HG03280 (cell line): ENCODE measurements at regions not wholly inside any gene's neighbourhood (a gene's known extent, or its start where the extent isn't known, plus 50 kb on each side); places are given as distances from the start of the nearest gene placed in this dataset.

Experiments used
- ATAC-seq: cut with Tn5 transposase; IDR thresholded peaks from one replicate; pipeline ENCODE4 v1.9.1; 2021; ENCODE audit warnings: mild to moderate bottlenecking, moderate library complexity; ENCODE audit not compliant: unreplicated experiment

DNA sequence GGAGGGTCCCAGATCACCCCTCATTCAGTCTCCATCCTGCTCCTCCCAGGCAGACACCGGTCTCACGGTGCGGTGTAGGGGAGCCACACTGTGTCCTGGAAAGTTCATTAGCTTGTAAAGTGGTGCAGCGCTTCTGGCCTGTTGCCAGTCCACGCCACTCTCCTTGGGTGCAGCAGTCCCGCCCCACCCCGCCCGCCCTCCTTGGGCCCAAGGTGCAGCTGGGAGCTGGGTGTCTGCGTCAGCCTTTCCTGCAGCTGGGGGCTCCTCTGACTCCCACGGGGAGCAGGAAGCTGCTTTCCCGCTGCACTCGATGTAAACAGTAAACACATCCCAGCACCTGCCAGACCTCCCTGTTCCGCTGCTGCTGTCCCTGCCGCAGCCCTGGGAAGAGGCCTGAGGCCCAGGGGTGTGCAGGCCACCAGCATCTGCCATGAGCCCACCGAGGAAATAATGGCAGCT lies 53.8 kb upstream of the ASB18 start:
- no peak for ATAC-seq

DNA sequence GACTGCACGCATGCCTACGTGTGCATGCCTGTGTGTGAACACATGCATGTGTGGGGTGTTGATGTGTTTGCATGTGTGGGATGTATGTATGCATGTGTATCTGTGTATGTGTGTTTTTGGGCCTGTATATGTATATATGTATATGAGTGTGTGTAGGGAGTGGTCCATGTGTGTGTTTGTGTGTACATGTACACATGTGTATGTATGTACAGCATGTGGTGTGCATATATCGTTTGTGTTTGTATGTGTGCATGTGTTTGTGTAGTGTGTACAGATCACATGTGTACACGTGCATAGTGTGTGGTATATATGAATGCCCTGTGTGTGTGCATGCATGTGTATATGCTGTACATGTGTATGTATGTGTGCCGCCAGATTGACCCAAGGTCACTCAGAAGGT lies 54.2 kb upstream of the ASB18 start:
- ATAC-seq: no peak

DNA sequence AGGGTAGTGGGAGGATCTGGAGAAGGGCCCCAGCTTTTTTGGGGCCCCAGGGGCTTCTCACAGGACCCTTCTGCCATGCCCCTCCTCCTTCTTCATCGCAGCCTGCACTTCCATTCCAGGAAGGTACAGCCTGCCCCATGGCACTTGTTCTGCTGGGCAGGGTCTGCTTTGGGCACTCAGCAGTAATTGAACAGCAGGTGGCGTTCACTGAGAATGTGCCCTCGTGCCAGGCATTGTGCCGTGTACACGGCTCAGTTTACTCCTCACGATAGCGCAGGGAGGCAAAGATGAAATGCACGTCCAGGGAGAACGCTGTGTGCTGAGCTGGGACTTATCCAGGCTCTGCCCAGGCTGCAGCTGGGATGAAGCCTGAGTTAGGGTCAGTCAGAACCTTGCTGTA lies 54.8 kb upstream of the ASB18 start:
- no peak for ATAC-seq

DNA sequence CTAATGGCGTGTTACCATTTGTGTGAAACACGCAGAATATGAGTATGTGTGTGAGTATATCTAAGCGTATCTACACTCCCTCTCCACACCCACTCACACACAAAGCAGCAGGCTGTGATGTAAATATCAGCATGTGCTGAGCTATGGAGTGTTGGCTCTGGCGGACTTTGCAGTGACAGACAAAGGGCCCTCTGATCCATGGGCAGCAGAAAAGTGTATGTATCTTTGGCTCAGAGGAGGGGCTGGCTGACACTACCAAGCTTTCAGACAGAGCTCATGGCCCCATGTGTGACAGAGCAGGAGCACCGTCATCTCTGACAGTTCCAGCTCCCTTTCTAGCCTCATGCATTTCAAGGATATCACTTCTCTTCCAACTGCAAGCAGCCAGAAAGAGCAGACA lies 57.2 kb upstream of the ASB18 start:
- no peak for ATAC-seq

DNA sequence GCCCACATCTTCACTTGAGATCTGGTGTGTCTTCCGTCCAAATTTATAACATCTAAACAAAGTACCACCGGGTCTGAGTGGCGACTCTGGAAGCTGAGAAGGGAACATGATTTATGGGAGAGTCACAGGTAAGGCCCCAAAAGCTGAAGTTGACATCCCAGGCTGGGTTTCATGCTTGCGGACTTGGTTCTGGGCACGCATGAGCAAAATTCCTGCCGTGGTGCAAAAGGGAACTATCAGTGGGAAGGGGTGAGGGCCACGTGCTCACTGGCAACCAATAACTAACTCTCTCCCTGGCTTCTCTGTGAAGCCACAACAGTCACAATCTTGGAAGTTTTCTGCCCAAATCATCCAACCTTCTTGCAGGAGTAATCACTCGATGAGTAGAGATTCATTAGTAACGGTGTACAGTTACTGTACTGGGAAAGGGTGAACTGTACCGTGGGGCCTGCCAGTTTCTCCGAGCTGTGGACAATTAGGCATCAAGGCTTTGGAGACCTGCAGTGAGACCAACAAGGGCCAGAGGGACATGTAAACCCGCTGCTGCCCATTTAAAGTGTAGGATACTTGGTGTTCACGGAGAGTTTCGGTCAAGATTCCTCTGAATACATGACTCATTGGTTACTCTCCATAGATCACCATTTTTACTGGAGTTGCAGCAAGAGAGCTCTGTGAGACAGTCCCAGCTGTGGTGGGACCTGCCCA lies 69.4 kb upstream of the ASB18 start:
- no peak for ATAC-seq

DNA sequence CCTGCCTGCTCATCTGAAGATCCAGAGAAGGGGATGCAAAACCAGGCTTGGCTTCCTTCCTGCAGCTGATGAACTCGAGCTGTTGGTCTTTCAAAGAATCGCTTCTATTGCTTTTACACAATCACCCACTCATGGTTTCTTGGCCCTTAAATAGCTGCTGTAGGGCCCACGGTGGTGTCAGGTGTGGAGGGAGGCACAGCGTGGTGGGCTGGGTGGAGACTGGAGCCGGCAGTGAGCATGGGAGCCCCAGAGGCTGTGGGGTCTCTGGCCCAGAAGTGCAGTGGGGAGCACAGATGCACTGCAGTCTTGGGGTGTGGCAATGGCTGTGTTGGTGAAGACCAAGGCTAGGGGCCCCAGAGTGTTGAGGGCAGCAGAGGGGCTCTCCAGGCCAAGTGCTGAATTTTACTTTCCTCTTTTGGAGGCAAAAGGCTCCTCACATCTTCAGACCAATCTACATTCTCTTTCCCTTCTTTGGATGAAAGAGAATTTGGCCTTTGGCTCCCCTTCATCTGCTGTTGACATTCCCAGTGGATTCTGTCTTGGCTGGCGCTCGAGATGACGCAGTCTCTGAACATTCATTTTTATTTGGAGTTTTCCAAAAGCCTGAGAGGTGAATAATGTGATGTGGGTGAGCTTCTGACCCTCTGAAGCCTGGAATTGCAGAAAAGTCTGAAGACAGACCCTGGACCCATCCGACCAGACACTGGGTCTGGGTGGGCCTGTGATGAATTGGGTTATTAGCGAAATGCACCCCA lies 70.1 kb upstream of the ASB18 start:
- no peak for ATAC-seq

DNA sequence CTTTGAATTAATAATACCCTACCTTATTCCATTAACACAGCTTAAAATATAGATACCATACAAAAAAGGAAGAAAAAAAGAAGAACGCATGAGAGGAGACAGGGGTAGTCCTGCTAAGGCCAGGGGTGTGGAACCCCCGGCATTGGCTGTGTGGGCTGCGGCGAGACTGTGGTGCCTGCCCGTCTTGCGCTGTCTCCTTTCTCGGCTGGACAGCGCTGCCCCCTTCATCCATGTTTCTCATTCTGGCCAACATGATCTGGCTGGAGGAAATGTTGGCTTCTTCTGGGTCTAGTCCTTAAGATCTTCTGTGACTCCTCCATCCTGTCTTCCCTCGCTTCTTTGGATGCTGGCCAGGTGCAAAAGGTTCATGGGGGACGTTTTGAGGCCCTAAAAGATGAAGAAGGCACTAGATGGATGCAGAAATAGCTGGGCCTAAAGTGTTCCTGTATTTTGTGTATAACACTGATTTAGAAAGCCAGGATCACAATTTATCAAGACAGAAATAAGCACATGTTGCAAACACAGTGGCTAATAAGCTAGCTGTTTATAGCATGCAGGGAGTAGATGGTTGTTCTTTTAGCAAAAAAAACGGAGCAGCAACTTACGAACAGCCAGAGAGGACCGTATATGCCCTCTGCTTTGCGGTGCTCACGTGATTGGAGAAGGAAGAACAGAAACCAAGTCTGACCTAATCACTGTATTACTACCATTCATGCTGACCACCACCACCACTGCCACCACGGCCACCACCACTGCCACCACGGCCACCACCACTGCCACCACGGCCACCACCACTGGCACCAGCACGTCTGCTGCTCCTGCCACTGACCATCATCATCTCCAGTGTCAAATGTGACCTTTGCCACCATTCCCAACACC lies 71.7 kb upstream of the ASB18 start:
- no peak for ATAC-seq

DNA sequence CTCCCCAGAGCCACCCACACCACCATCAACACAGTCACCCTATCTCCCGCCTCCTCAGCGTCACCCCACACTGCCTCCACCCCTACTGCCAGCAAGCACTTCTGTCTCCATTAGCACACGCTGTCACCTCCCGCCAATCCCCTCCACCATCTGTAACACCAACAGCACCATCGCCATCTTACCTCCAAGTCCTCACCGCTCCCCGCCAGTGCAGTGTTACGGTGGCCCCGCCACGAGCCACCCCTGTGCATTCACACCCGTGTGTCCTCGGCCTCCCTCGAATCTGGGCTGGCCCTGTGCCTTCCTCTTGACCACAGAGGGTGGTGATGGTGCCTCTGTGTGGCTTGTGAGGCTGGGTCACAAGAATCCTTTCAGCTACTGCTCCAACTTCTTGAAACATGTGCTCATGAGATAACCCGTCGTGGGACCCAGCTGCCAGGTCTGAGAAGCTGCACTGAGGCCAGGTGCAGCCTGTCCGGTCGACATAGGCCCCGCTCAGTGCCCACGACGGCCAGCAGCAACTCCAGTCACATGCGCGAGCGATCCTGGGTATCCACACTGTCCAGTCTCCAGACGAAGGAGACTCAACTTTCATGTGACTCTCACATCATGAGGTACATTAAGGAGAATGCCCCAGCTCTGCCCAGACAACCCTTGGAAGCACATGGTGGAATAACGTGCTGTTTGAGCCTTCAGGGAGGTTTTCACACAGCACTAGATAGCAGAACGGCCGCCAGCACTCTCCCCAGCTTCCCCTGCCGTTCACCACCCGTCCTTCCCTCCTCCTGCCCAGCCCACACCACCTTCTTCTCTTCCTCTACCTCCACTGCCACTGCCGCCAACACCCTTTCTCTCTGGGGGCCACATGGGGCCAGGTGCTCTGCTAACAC lies 72.6 kb upstream of the ASB18 start:
- ATAC-seq: no peak

DNA sequence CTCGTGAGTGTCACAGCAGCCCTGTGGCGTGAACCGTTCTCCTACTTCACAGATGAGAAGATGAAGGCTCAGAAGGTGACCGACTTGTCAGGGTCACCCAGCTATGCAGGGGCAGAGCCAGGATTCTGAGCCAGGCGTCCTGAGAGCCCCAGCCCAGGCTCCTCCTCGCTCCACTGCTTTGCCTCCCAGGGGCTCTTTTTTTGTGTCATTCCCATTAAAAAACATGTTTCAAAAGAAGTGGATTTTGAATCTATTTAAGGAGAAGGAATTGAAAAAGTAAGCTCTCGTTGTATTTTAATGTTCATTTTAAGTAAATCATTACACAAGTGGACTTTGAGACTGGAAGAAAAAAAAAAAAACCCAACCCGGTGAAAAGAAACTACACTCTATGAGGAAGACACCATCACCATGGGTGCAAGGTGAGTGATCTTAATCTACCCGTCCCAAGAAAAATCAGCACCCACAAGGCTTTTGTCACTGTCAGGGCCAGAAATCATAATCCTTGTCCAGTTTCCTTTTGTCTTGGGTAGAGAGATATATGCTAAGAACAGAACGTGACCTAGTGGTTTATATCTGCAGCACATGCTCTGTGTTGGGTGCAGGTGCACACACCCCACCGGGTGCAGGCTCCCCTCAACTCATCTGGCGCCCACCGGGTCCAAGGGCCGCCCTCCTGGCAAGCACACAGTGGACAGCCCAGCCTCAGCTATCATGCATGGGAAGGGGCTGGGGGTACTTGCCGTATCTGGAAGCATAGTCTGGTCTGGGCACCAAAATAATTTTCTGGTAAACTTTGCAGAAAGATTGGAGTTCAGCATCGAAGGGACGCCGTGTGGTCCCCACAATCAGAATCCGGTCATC lies 73.5 kb upstream of the ASB18 start:
- no peak for ATAC-seq

DNA sequence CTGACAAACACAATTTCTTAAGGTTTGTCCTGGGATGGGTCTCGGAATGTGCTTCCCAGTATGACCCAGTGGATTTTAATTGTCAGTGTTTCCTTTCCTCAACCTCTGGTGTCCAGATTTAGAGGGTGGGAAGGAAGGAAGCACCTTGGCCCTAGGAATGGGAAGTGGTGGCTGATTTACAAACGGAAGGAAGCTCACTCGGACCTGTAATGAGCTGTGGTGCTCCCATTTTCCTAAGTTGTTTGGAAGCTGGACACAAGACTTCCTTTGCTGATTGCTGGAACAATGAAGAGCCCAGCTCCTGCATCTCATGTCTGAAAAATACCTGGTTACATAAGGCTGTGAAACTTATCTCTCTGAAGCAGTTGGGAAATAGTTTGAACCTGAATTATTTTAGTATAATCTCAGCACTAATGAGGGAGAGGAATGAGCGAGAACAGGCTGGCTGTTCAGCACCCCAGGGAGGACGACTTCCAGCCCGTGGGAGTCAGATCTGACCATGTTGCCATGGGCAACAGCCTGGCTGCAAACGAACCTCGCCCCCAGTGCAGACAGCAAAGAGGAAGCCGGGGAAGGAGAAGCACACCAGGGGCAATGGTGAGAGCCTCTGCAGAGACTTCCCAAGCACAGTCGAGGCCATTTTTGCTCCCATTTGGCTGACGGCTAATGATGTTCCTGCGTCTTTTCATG lies 74.4 kb upstream of the ASB18 start:
- ATAC-seq: no peak

DNA sequence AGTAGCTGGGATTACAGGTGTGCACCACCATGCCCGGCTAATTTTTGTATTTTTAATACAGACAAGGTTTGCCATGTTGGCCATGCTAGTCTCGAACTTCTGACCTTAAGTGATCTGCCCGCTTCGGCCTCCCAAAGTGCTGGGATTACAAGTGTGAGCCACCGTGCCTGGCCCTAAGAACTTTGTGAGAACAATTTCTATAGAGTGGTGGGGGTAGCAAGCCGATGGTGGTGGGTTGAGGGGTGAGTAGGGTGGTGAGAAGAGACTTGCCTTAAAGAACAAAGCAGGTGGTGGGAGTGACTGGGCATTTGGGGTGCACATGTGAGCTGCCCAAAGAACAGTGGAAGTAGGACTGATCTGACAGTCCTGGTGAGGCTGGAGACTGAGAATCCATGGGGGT lies 76.0 kb upstream of the ASB18 start:
- no peak for ATAC-seq

DNA sequence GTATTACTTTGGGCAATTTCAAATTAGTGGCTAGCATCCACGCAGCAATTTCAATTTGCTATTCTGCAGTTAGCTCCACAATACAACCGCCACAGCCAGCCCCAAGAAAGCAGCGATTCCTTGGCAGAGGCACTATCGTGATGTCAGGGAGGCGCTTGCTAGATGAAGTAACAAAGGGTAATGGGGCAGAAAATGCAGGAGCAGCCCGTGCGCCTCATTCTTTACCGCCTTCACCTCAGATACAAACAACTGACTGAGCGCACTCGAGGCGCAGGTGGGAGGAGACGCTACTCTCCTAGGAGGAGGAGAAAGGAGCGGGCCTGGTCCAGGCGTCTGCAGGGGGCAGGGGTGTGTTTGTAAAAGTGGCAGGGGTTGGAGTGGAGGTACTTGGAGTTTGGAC lies 76.9 kb upstream of the ASB18 start:
- ATAC-seq: no peak

DNA sequence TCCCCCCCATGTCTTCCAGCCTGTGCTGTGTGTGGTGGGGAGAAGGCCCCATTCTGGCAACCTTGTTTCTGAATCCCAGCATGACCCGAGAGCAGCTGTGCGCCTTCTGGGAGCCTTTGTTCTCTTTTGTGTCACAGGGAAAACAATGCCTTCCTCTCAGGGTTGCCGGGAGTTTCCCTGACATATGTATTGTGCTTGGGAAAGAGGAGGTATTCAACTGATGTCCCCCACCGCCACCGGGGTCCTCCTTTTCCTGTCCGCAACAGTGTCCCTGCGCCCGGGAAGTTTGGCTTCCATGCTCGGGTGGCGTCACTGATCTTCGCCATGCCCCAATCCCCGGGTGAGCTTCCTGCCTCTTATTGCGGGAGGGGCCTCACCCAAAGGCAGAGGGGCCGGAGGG lies 77.5 kb upstream of the ASB18 start:
- no peak for ATAC-seq

DNA sequence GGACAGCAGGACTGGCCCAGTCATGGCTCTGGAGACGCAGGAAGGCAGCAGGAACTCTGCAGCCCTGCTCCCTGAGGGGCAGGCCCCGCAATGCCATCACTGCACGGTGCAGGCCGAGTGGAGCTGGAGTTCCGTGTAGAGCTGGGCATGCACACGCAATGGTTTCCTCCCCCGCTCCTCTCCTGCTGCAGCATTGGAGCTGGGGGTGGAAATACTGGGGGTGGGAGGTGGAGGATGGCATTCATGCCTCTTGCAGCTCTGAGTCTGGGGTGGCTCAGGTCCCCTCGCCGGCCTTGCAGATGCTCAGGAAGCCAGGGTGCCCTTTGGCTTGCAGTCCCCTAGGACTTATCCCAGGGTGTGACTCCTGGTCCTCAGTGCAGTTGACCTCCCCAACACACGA lies 78.3 kb upstream of the ASB18 start:
- no peak for ATAC-seq

DNA sequence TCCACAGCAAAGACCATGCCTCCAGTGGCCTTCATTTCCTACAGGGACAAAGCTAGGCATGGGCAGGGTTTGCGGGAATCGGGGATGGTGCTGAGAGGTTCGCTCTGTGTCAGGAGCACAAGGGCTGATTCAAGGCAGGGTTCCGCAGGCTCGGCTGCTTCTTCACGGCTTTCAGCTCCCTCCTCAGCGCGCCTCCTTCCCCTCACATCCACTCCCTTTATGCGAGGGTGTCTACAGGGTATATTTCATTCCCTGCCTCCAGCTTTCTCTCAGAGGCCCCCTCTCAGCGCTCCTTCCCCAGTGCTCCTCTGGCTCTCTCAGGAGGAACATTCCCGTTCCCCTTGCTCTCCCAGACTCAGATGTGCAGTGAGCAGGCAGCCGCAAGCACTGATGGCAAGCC lies 78.7 kb upstream of the ASB18 start:
- no peak for ATAC-seq

DNA sequence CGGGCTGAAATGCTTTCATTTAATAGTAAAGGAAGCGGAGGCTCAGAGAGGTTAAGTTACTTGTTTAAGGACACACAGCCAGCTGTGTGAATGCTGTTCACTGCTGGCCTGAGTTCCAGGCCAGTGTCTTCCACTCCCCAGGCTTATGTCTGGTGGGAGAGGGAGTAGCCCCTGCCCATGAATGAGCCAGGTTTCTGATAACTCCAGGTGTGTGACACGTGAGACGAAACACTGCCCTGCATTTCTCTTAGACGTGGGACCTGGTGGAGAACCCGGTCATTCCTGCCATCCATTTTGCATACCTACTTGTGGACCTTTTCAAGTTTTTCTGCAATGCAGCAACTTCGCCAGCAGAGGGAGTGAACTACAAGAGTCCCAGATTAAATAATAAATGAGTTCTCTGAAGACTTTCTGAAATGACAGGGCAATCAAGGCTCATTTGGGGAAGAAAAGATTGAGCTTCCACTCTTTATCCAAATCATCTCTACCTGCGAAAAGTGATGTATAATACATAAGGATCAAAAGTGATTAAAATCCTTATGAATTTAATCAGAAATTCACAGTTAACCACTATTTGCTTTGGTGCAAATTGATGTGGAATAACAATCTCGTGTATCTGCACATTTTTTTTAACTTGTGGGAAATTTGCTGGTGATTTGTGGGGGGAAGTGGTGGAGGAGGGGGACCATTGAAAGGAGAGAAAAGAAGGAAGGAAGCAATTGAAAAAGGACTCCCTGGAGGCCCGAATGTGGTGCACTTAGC lies 79.4 kb upstream of the ASB18 start:
- peak; percentile 50 for ATAC-seq

DNA sequence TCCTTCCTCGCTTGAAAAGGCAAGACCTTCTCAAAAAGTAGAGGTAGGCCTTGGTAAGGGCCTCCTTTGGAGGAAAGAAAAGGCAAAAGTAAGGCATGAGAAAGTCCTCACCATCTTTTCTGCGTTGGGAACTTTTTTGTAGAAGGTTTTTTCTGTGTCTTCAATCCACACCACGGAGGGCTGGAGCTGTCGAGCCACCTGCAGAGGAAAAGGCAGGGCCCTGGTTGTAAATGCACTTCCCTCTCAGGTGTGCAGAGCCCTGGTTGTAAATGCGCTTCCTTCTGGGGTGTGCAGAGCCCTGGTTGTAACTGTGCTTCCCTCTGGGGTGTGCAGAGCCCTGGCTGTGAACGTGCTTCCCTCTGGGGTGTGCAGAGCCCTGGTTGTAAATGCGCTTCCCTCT lies 80.2 kb upstream of the ASB18 start:
- no peak for ATAC-seq

DNA sequence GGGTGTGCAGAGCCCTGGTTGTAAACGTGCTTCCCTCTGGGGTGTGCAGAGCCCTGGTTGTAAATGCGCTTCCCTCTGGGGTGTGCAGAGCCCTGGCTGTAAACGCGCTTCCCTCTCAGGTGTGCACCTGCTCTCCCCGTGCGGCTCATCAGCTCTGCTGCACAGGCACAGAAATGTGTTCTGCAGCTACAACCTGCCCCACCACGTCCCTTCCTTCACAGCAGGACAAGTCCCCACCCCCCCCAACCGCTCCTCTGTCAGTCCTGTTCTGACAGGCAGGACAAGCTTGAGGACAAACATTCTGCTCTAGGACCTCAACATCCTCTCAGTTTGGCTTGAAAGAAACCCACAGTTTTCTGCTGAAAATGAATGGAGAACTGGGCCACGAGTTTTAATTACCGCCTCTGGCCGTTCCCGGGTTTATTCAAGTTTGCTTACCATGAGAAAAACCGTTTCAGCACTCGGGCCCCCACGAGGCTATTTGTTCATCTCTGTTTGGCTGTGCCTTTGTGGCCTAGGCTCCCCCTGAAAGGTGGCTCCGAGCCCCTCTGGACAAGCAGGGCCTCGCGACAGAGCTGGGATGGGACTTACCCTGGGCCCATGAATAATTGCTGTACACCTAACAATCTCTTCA lies 81.0 kb upstream of the ASB18 start:
- no peak for ATAC-seq
